OCI-LY3 (cell line): ENCODE measurements at regions not wholly inside any gene's neighbourhood (a gene's known extent, or its start where the extent isn't known, plus 50 kb on each side); places are given as distances from the start of the nearest gene placed in this dataset.

Experiments used
- EZH2phosphoT487 ChIP-seq: fragments of 200-600 bp; shearing (Covaris generic); IDR thresholded peaks from 2 replicates; pipeline ENCODE4 v1.6.1; 2018; ENCODE audit warnings: antibody characterized with exemption, mixed run types, low read depth
- TF ChIP-seq, protein P1 (sequence below): fragments of 200-600, 300-600 bp; sonication (generic); IDR thresholded peaks from 2 replicates; pipeline ENCODE4 v1.5.1; 2014; ENCODE audit warnings: antibody characterized with exemption, low read length, low read depth

DNA sequence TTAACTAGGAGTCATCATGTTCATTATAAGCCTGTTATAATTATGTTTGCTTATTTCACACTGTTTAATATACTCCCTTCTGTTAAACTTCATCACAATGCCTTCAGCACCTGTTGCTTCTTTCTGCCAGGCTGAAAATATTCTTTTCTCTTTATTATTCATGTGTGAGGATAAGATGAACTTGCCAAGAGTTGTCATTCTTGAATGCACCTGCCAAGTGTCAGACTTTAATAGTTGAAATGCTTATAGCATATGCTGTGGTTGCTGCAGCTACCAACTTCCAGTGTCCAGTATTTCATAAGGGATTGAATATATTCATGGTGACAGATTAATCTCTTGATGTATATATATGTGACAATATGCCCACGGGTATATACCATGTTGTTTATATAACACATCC is 339.2 kb upstream of the MEOX2 start:
- TF ChIP-seq, protein P1, sequence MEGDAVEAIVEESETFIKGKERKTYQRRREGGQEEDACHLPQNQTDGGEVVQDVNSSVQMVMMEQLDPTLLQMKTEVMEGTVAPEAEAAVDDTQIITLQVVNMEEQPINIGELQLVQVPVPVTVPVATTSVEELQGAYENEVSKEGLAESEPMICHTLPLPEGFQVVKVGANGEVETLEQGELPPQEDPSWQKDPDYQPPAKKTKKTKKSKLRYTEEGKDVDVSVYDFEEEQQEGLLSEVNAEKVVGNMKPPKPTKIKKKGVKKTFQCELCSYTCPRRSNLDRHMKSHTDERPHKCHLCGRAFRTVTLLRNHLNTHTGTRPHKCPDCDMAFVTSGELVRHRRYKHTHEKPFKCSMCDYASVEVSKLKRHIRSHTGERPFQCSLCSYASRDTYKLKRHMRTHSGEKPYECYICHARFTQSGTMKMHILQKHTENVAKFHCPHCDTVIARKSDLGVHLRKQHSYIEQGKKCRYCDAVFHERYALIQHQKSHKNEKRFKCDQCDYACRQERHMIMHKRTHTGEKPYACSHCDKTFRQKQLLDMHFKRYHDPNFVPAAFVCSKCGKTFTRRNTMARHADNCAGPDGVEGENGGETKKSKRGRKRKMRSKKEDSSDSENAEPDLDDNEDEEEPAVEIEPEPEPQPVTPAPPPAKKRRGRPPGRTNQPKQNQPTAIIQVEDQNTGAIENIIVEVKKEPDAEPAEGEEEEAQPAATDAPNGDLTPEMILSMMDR = no peak
- TF ChIP-seq EZH2phosphoT487 = no peak
